Thyroid gland (tissue), 4 donors: ENCODE measurements at regions not wholly inside any gene's neighbourhood (a gene's known extent, or its start where the extent isn't known, plus 50 kb on each side); places are given as distances from the start of the nearest gene placed in this dataset.

ENCODE experiments used
- POLR2A ChIP-seq, 2 donors: fragments of 450-650 bp; IDR thresholded peaks; one replicate each; pipeline ENCODE4 v1.6.1; 2017; ENCODE audit warnings: antibody characterized with exemption in 2 of 2, mild to moderate bottlenecking in 2 of 2, moderate library complexity in 1 of 2
- TF ChIP-seq, protein P1 (sequence below), 6 experiments: fragments of 200-600 bp in 3 of 6; fragments of 450-650 bp in 3 of 6; sonication (generic) in 3 of 6; IDR thresholded peaks; one replicate each; pipeline ENCODE4 v1.5.1; 2016 to 2019; ENCODE audit warnings: antibody characterized with exemption in 6 of 6, mild to moderate bottlenecking in 2 of 6, inconsistent platforms in 1 of 6, moderate library complexity in 1 of 6

DNA sequence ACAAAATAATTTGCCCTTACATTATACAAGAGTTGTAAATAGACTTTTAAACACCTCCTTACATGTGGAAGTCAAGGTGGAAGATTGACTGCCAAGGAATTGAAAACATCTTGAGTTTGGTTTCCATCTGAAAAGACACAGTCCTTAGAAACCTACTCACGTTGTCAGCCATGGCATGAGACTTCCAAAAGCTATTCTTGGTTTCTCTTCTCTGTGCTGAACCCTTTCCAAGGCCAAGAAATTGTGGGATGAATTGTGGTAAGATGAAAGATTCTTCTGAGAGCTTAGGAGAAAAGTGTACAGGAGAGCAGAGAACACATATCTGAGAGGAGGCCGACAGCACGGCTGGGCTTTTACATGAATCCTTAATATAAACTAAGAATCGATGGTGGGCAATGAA is 370.0 kb downstream of the FBXW7 start:
- TF ChIP-seq, protein P1, sequence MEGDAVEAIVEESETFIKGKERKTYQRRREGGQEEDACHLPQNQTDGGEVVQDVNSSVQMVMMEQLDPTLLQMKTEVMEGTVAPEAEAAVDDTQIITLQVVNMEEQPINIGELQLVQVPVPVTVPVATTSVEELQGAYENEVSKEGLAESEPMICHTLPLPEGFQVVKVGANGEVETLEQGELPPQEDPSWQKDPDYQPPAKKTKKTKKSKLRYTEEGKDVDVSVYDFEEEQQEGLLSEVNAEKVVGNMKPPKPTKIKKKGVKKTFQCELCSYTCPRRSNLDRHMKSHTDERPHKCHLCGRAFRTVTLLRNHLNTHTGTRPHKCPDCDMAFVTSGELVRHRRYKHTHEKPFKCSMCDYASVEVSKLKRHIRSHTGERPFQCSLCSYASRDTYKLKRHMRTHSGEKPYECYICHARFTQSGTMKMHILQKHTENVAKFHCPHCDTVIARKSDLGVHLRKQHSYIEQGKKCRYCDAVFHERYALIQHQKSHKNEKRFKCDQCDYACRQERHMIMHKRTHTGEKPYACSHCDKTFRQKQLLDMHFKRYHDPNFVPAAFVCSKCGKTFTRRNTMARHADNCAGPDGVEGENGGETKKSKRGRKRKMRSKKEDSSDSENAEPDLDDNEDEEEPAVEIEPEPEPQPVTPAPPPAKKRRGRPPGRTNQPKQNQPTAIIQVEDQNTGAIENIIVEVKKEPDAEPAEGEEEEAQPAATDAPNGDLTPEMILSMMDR (IDR thresholded peaks at IDR 0.05), result no peak
- no peak for TF ChIP-seq POLR2A (IDR thresholded peaks at IDR 0.05)
